CD4-positive, alpha-beta memory T cell (primary cell): ENCODE measurements at regions not wholly inside any gene's neighbourhood (a gene's known extent, or its start where the extent isn't known, plus 50 kb on each side); places are given as distances from the start of the nearest gene placed in this dataset.
"Not testable (repeated sequence)": the region's sequence is repeated elsewhere in the genome, so short reads cannot be mapped to it uniquely, and the experiment has no call there.

Experiments
- CTCF ChIA-PET: fragments of 350-600 bp; sonication (Branson Sonifier 250); formaldehyde crosslinking; loops from one replicate; lab custom pipeline; 2021; ENCODE audit warnings: inconsistent platforms; ENCODE audit not compliant: partially characterized antibody; lab: Charles Lee
- POLR2A ChIA-PET: fragments of 350-600 bp; sonication (Branson Sonifier 250); formaldehyde crosslinking; loops from one replicate; lab custom pipeline; 2021; ENCODE audit not compliant: partially characterized antibody; lab: Charles Lee
- DNase-seq, 5 donors: peaks; one replicate each; pipeline versions ENCODE4 v3.0.0 to v3.0.0-alpha.2; 2020 to 2022; ENCODE audit warnings: mixed read lengths in 1 of 5
- H3K27ac ChIP-seq: one replicate; pipeline ENCODE4 v1.7.0; 2013; ENCODE audit warnings: low read depth, low read length
- H3K27me3 ChIP-seq: 2 replicates; pipeline ENCODE4 v1.7.0; 2013; ENCODE audit warnings: mild to moderate bottlenecking, low read length, moderate library complexity; ENCODE audit not compliant: insufficient read depth
- H3K36me3 ChIP-seq: 2 replicates; pipeline ENCODE4 v1.7.0; 2013; ENCODE audit warnings: mild to moderate bottlenecking, low read length, moderate library complexity; ENCODE audit not compliant: insufficient read depth
- H3K4me1 ChIP-seq: 2 replicates; pipeline ENCODE4 v1.7.0; 2013; ENCODE audit warnings: mild to moderate bottlenecking, low read length, moderate library complexity; ENCODE audit not compliant: insufficient read depth
- H3K4me3 ChIP-seq, 2 donors: one replicate each; pipeline ENCODE4 v1.7.0; 2013; ENCODE audit warnings: low read length in 2 of 2, mild to moderate bottlenecking in 1 of 2
- H3K9me3 ChIP-seq, 2 donors: one replicate each; pipeline ENCODE4 v1.7.0; 2013; ENCODE audit warnings: low read length in 2 of 2, control low read depth in 1 of 2; ENCODE audit not compliant: control insufficient read depth in 1 of 2
- H3K27ac Mint-ChIP-seq, 7 donors: one replicate each; pipeline ENCODE4 v1.8.0; 2020 to 2021; ENCODE audit warnings: mixed read lengths in 7 of 7, mild to moderate bottlenecking in 6 of 7, inconsistent platforms in 3 of 7, moderate library complexity in 3 of 7
- H3K27me3 Mint-ChIP-seq, 2 donors: one replicate each; pipeline ENCODE4 v1.8.0; 2020 to 2021; ENCODE audit warnings: mixed read lengths in 2 of 2
- H3K36me3 Mint-ChIP-seq, 2 donors: one replicate each; pipeline ENCODE4 v1.8.0; 2020 to 2021; ENCODE audit warnings: mixed read lengths in 2 of 2, inconsistent platforms in 1 of 2, mild to moderate bottlenecking in 1 of 2
- H3K4me1 Mint-ChIP-seq, 4 donors: one replicate each; pipeline ENCODE4 v1.8.0; 2020 to 2021; ENCODE audit warnings: mixed read lengths in 4 of 4, mild to moderate bottlenecking in 1 of 4
- H3K4me3 Mint-ChIP-seq, 8 donors: one replicate each; pipeline ENCODE4 v1.8.0; 2020 to 2021; ENCODE audit warnings: mixed read lengths in 8 of 8, mild to moderate bottlenecking in 7 of 8, moderate library complexity in 6 of 8, inconsistent platforms in 3 of 8
- H3K9me3 Mint-ChIP-seq, 8 donors: one replicate each; pipeline ENCODE4 v1.8.0; 2020 to 2021; ENCODE audit warnings: mixed read lengths in 8 of 8, mild to moderate bottlenecking in 5 of 8, inconsistent platforms in 3 of 8, moderate library complexity in 1 of 8
- intact Hi-C: fragments of 100-400 bp; cut with micrococcal nuclease; formaldehyde crosslinking; loops from one replicate; pipeline ENCODE4 v1.15.1; 2023

DNA sequence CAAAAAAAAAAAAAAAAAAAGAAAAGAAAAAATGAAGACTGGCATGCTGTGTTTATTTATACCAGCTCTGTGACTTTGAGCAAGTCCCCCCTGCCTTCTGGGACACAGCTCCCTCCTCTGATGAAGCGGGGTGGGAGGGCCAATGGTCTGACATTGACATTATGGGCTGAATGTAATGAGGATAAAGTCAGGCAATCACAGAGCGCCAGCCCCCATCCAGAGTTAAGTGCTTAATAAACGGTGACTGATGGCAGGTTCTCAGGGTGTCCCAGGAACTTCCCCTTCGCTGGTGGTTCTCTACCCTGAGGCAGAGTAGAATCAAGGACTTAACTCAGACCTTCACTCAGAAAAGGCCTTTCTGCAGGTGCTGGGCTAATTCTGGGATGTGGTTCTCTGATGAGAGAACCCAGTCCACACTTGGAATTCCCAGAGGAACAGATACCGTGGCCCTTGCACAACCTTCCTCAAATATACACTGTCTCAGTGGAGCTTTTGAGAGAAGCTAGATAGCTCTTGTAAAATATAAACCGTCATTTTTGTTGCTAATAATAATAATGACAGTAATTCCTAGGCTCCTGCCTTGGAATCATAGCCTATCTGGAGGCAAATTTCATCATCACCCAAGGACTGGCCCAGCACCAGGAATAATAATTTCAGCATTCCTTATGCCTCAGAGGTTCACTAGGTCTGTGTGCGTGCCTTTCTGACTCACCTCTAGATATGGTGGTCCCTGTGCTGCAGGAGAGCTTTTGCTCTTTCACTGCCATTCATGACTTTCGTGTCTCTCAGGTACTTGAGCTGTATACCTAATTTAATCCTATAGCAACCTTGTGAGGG is 115.8 kb downstream of the RPLP1 start:
- Mint-ChIP-seq H3K36me3 (no peaks in the 10 kb centered on the region), H3K4me1 (peaks cover 0 to 2% (median under 1%) of the 10 kb centered on the region in 4 donors), H3K27ac (no peak overlapping the region), H3K9me3 (no peaks in the 10 kb centered on the region), H3K27me3 (peaks cover 1 to 2% of the 10 kb centered on the region in 2 donors), H3K4me3 (no peak overlapping the region)
- peaks cover under 1% of the 10 kb centered on the region for H3K4me1 ChIP-seq
- no peak overlapping the region for H3K4me3 ChIP-seq
- H3K36me3 ChIP-seq, result no peaks in the 10 kb centered on the region
- no peaks in the 10 kb centered on the region for H3K27me3 ChIP-seq
- intact Hi-C loops, result no loop called here
- ChIA-PET CTCF (no interaction called here), POLR2A (no interaction called here)
- DNase-seq, result no peak
- H3K27ac ChIP-seq, result no peak overlapping the region
- no peaks in the 10 kb centered on the region for H3K9me3 ChIP-seq

DNA sequence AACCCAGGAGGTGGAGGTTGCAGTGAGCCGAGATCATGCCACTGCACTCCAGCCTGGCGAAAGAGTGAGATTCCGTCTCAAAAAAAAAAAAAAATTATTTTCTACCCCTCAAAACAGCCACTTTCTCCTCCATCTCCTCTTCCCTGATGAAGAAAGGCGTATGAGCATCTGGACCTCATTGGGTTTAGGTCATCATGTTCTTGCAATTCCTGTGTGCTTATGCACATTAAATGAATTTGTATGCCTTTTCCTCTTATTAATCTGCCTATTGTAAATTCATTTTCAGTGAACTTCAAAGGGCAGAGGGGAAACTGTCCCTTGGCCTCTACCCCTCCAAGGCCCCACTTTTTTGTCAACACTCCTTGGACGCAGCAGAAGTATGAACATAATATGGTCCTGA is 117.8 kb downstream of the RPLP1 start:
- no peak overlapping the region for H3K4me3 Mint-ChIP-seq
- H3K9me3 Mint-ChIP-seq, result no peaks in the 10 kb centered on the region
- no peaks in the 10 kb centered on the region for H3K9me3 ChIP-seq
- intact Hi-C loops, result no loop called here
- peaks cover 1 to 2% of the 10 kb centered on the region in 2 donors for H3K27me3 Mint-ChIP-seq
- peaks cover 18% of the 10 kb centered on the region for H3K4me1 ChIP-seq
- H3K4me1 Mint-ChIP-seq, result peaks cover 11 to 17% (median 15%) of the 10 kb centered on the region in 4 donors
- ChIA-PET CTCF (no interaction called here), POLR2A (no interaction called here)
- H3K27me3 ChIP-seq, result no peaks in the 10 kb centered on the region
- H3K27ac ChIP-seq, result no peak overlapping the region
- no peaks in the 10 kb centered on the region for H3K36me3 ChIP-seq
- H3K36me3 Mint-ChIP-seq, result no peaks in the 10 kb centered on the region
- H3K27ac Mint-ChIP-seq, result no peak overlapping the region
- H3K4me3 ChIP-seq, result no peak overlapping the region
- no peak for DNase-seq

DNA sequence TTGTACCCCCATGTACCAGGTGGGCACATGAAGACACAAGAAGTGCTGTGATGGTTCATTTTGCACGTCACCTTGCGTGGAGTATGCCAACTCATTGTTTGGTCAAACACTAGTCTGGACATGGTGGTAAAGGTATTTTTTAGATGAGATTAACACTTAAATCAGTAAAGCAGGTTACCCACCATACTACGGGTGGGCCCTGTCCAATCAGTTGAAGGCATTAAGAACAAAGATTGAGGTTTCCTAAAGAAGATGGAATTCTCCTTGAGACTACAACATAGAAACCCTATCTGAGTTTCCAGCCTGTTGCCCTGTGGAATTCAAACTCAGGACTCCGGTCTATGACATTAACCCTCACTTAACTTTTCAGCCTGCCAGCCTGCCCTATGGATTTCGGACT is 118.4 kb downstream of the RPLP1 start:
- no peaks in the 10 kb centered on the region for H3K27me3 ChIP-seq
- H3K4me1 ChIP-seq, result peaks cover 21% of the 10 kb centered on the region
- Mint-ChIP-seq H3K27me3 (peaks cover 1 to 2% of the 10 kb centered on the region in 2 donors), H3K36me3 (no peaks in the 10 kb centered on the region), H3K4me3 (no peak overlapping the region), H3K4me1 (peaks cover 13 to 23% (median 18%) of the 10 kb centered on the region in 4 donors), H3K9me3 (no peaks in the 10 kb centered on the region), H3K27ac (no peak overlapping the region)
- no peaks in the 10 kb centered on the region for H3K9me3 ChIP-seq
- no peak overlapping the region for H3K4me3 ChIP-seq
- no peaks in the 10 kb centered on the region for H3K36me3 ChIP-seq
- intact Hi-C loops, result no loop called here
- ChIA-PET POLR2A (no interaction called here), CTCF (no interaction called here)
- no peak overlapping the region for H3K27ac ChIP-seq
- no peak for DNase-seq

DNA sequence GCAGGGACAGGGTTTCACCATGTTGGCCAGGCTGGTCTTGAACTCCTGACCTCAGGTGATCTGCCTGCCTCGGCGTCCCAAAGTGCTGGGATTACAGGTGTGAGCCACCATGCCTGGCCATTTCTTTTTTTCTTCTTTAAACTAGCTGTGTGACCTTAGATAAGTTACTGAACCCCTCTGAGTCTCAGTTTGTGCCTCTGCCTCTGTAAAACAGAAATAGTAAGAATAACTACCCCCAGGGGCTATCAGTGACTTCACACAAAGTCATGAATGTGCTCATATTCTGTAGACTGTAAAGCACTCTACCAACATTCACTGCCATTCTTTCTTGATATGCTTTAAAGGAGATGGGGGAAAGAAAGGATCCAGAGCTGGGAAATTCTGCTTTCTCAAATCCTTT is 120.7 kb downstream of the RPLP1 start:
- H3K27ac ChIP-seq, H3K27me3 Mint-ChIP-seq, H3K36me3 ChIP-seq, H3K9me3 Mint-ChIP-seq, H3K27me3 ChIP-seq, H3K4me3 Mint-ChIP-seq, DNase-seq, H3K9me3 ChIP-seq, H3K4me3 ChIP-seq, H3K36me3 Mint-ChIP-seq, H3K27ac Mint-ChIP-seq: not testable (repeated sequence)
- peaks cover 35% of the 10 kb centered on the region for H3K4me1 ChIP-seq
- CTCF ChIA-PET, result interaction anchor here (1.2 to 1.6 kb wide), 3 partner anchors 526 to 914 kb away, joined by 3 read pairs; no protein-coding TSS in a partner anchor
- intact Hi-C loops, result loop anchor here (1.0 kb wide), 1 partner anchor 519 kb away; no protein-coding TSS in a partner anchor
- POLR2A ChIA-PET, result interaction anchor here (1.4 kb wide), 1 partner anchor 524 kb away, joined by 5 read pairs; the partner anchor contains the start of gene TLE3
- peaks cover 18 to 41% (median 29%) of the 10 kb centered on the region in 4 donors for H3K4me1 Mint-ChIP-seq

DNA sequence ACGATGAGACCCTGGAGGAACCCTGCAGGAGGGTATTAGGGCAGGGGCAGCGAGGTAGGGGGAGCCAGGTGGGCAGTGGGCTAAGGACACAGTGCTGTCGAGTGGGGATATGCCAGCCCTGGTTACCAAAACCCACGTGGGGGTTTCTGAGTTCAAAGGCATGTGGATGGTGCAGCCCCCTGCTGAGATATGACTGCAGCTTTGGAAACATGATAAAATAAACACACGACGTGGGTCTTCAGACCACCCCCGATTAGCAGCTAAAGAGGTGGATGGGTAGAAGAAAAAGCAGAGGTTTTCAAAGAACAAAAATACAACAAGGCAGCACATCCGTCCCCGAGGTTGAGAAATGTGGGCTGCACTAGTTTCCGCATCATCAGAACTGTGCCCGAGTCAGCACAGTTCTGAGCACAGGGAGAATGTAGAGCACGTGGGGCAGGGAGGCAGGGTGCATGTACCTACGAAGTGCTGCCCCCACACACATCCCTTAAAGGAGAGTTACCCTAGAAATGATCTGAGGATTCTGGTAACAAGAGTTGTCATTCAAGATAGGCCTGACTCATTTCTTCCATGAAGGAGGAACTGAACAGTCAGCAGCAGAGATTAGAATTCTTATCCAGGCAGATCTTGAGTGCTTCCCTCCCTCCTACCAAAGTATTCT is 121.3 kb downstream of the RPLP1 start:
- Histone ChIP-seq H3K27me3 (no peaks in the 10 kb centered on the region), H3K9me3 (no peaks in the 10 kb centered on the region), H3K27ac (no peak overlapping the region), H3K4me1 (peaks cover 35% of the 10 kb centered on the region), H3K4me3 (no peak overlapping the region), H3K36me3 (no peaks in the 10 kb centered on the region)
- H3K27ac Mint-ChIP-seq, result peak overlapping the region in 2 of 7 donors; percentile 31 to 74
- intact Hi-C loops, result loop anchor here (1.0 kb wide), 1 partner anchor 518 kb away; no protein-coding TSS in a partner anchor
- H3K36me3 Mint-ChIP-seq, result no peaks in the 10 kb centered on the region
- CTCF ChIA-PET, result interaction anchor here (1.2 to 1.6 kb wide), 3 partner anchors 526 to 913 kb away, joined by 3 read pairs; no protein-coding TSS in a partner anchor
- peak overlapping the region in 4 of 8 donors; percentile 20 to 71 (median 44) for H3K4me3 Mint-ChIP-seq
- POLR2A ChIA-PET, result no interaction called here
- peaks cover 1 to 2% of the 10 kb centered on the region in 2 donors for H3K27me3 Mint-ChIP-seq
- H3K4me1 Mint-ChIP-seq, result peaks cover 18 to 41% (median 33%) of the 10 kb centered on the region in 4 donors
- no peaks in the 10 kb centered on the region for H3K9me3 Mint-ChIP-seq
- DNase-seq, result peak in 2 of 5 donors; percentile 11 to 27

DNA sequence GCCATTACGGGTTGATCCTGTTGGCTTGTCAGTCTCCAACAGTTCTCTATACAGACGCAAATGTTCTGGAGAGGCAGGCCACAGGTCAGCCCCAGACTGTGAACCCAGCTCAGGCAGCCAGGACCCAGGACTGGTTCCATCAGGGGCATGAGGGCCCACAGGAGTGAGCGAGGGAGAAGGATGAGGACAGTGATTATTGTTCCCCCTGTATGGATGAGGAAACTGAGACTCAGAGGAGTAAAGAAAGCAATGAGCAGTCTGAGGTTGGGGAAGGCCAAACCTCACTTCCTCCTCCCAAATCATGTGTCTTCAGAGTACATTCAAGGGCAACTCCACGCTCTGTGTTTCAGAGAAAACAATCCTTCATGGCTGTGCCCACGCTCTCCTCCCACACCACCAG is 121.9 kb downstream of the RPLP1 start:
- H3K36me3 ChIP-seq, result no peaks in the 10 kb centered on the region
- Mint-ChIP-seq H3K4me1 (peaks cover 18 to 41% (median 33%) of the 10 kb centered on the region in 4 donors), H3K4me3 (peak overlapping the region in 2 of 8 donors; percentile 42 to 71), H3K27ac (peak overlapping the region in 2 of 7 donors; percentile 38 to 39), H3K36me3 (no peaks in the 10 kb centered on the region), H3K27me3 (peaks cover 1 to 2% of the 10 kb centered on the region in 2 donors), H3K9me3 (no peaks in the 10 kb centered on the region)
- ChIA-PET POLR2A (no interaction called here), CTCF (interaction anchor here (1.2 to 3.7 kb wide), 6 partner anchors 11 to 913 kb away, joined by 3 to 38 read pairs (median 4); no protein-coding TSS in a partner anchor)
- no peak overlapping the region for H3K27ac ChIP-seq
- no peak overlapping the region for H3K4me3 ChIP-seq
- H3K27me3 ChIP-seq, result no peaks in the 10 kb centered on the region
- no peaks in the 10 kb centered on the region for H3K9me3 ChIP-seq
- intact Hi-C loops, result no loop called here
- DNase-seq, result no peak
- peaks cover 35% of the 10 kb centered on the region for H3K4me1 ChIP-seq

DNA sequence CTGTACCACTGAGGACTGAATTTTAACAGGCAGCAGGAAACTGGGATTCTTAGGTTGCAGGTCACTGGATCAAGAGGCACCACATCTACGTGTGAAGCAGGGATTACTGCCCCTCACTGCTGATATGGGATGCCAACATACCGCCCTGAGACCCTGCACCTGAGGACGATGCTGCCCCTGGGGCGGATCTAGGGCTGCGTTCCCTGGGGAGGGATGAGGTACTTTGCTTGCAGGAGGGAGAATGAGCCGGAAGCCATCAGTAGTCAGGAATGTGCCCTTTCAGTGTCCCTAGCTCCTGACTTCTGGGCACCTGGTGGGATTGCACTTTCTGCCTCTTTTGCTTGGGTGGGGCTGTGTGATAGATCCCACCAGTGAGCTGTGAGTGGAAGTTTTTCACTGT is 122.8 kb downstream of the RPLP1 start:
- CTCF ChIA-PET, result interaction anchor here (0.6 to 3.7 kb wide), 21 partner anchors 10 to 935 kb away, joined by 3 to 38 read pairs (median 4); partner anchors contain the start of gene TLE3
- no peaks in the 10 kb centered on the region for H3K27me3 ChIP-seq
- H3K27ac Mint-ChIP-seq, result no peak overlapping the region
- H3K4me3 Mint-ChIP-seq, result peak overlapping the region in 1 of 8 donors; percentile 39
- H3K36me3 ChIP-seq, result no peaks in the 10 kb centered on the region
- no peak overlapping the region for H3K27ac ChIP-seq
- intact Hi-C loops, result loop anchor here (1.0 to 5.0 kb wide), 3 partner anchors 137 to 937 kb away; no protein-coding TSS in a partner anchor
- H3K4me3 ChIP-seq, result no peak overlapping the region
- no peaks in the 10 kb centered on the region for H3K36me3 Mint-ChIP-seq
- no peaks in the 10 kb centered on the region for H3K9me3 ChIP-seq
- peaks cover 35% of the 10 kb centered on the region for H3K4me1 ChIP-seq
- POLR2A ChIA-PET, result interaction anchor here (0.6 to 1.5 kb wide), 3 partner anchors 139 to 892 kb away, joined by 3 to 4 read pairs (median 4); no protein-coding TSS in a partner anchor
- H3K9me3 Mint-ChIP-seq, result no peaks in the 10 kb centered on the region
- DNase-seq, result no peak
- peaks cover 0 to 1% of the 10 kb centered on the region in 2 donors for H3K27me3 Mint-ChIP-seq
- H3K4me1 Mint-ChIP-seq, result peaks cover 18 to 41% (median 33%) of the 10 kb centered on the region in 4 donors
